Activated CD4-positive, alpha-beta T cell treated with anti-CD3 and anti-CD28 coated beads, Interleukin-2, amount 10 ng/mL, durations not matched to agents 24 days and 14 days (primary cell): ENCODE measurements at regions not wholly inside any gene's neighbourhood (a gene's known extent, or its start where the extent isn't known, plus 50 kb on each side); places are given as distances from the start of the nearest gene placed in this dataset.
"Not testable (repeated sequence)": the region's sequence is repeated elsewhere in the genome, so short reads cannot be mapped to it uniquely, and the experiment has no call there.

Experiments
- DNase-seq: peaks from one replicate; pipeline ENCODE4 v3.0.0; 2022
- H3K27ac Mint-ChIP-seq: one replicate; pipeline ENCODE4 v1.8.0; 2022; ENCODE audit warnings: mild to moderate bottlenecking, mixed read lengths
- H3K27me3 Mint-ChIP-seq: one replicate; pipeline ENCODE4 v1.8.0; 2022; ENCODE audit warnings: mixed read lengths
- H3K36me3 Mint-ChIP-seq: one replicate; pipeline ENCODE4 v1.8.0; 2022; ENCODE audit warnings: low read depth, mild to moderate bottlenecking, mixed read lengths
- H3K4me1 Mint-ChIP-seq: one replicate; pipeline ENCODE4 v1.8.0; 2021; ENCODE audit warnings: mixed read lengths
- H3K4me3 Mint-ChIP-seq: one replicate; pipeline ENCODE4 v1.8.0; 2022; ENCODE audit warnings: mild to moderate bottlenecking, moderate library complexity, mixed read lengths
- H3K9me3 Mint-ChIP-seq: one replicate; pipeline ENCODE4 v1.8.0; 2021; ENCODE audit warnings: mixed read lengths
- intact Hi-C: fragments of 100-400 bp; cut with micrococcal nuclease; formaldehyde crosslinking; loops from one replicate; pipeline ENCODE4 v1.15.1; 2023

DNA sequence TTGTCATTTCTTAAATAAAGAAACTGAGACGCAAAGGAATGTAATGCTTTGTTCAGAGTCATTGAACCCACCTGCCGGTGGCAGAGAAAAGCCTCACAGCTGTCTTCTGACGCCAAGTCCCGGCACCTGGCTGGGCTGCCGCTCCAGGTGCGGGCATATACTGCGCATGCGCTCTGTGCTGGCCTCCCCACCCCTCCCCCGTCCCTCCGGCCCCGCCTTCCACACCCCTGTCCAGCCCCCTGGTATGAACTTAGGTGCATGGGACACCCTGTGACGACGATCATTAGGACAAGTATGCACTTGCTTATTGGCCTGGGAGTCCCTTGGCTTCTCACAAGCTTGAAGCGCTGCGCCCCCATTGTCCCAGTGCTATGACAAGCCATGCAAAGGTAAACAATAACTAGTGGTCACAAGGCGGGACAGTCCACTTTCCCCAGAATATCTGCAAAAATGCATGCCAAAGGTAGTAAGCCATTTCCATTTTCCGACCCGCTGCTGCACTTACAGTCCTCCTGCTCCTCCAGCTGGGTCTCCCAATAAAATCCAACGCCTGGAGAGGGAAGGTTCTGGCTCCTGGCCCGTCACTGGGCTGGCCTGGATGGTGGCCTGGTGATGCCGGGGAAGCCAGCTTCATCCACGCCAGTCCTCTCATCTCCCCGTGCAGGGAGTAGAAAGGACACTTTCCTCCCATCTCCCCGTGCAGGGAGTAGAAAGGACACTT, 100.4 kb downstream of the PSMG1 start:
- no peak overlapping the region for H3K4me3 Mint-ChIP-seq
- H3K36me3 Mint-ChIP-seq = no peaks in the 10 kb centered on the region
- intact Hi-C loops = no loop called here
- no peaks in the 10 kb centered on the region for H3K9me3 Mint-ChIP-seq
- peaks cover 8% of the 10 kb centered on the region for H3K27me3 Mint-ChIP-seq
- DNase-seq = no peak
- no peaks in the 10 kb centered on the region for H3K4me1 Mint-ChIP-seq
- no peak overlapping the region for H3K27ac Mint-ChIP-seq

DNA sequence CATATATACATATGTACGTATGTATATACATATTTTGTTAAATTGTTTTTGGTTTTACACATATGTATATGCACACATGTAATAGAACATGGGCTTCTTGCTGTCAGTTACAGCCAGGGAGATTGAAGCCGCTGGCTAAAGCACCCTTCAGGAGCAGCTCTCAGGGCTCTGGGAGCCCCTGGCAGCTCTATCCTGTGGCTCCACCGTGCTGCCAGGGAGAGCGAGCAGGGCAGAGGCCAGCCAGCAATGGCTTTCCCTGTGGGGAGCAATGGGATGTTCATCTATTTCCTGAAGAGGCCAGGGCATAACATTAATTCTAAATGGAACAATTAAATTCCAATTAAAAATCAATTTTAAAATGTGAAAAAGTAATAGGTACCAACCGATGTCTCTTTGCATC, 102.9 kb downstream of the PSMG1 start:
- Mint-ChIP-seq H3K27me3 (peaks cover 11% of the 10 kb centered on the region), H3K36me3 (no peaks in the 10 kb centered on the region), H3K27ac (no peak overlapping the region), H3K4me3 (no peak overlapping the region), H3K9me3 (peaks cover 6% of the 10 kb centered on the region), H3K4me1 (no peaks in the 10 kb centered on the region)
- no peak for DNase-seq
- intact Hi-C loops = no loop called here

DNA sequence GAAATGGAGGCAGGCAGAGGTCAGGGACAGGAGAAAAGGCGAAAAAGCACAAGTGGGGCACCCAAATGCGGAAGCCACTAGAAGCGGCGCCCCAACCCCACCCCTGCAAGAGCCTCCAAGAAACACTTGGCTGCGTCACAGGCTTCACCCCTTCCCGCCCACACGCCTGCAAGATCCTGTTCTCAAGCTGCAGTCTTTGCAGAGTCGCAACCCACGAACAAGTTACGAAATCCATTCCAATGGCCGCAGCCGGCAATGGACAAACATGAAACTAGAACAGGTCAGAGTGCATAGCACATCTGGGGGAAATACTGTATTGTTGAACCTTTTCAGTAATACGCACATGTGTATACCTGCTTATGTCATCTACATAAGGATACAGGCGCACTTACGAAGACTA, 103.6 kb downstream of the PSMG1 start:
- DNase-seq = no peak
- peaks cover 6% of the 10 kb centered on the region for H3K9me3 Mint-ChIP-seq
- intact Hi-C loops = no loop called here
- H3K4me1 Mint-ChIP-seq = no peaks in the 10 kb centered on the region
- peaks cover 11% of the 10 kb centered on the region for H3K27me3 Mint-ChIP-seq
- no peak overlapping the region for H3K27ac Mint-ChIP-seq
- no peak overlapping the region for H3K4me3 Mint-ChIP-seq
- no peaks in the 10 kb centered on the region for H3K36me3 Mint-ChIP-seq

DNA sequence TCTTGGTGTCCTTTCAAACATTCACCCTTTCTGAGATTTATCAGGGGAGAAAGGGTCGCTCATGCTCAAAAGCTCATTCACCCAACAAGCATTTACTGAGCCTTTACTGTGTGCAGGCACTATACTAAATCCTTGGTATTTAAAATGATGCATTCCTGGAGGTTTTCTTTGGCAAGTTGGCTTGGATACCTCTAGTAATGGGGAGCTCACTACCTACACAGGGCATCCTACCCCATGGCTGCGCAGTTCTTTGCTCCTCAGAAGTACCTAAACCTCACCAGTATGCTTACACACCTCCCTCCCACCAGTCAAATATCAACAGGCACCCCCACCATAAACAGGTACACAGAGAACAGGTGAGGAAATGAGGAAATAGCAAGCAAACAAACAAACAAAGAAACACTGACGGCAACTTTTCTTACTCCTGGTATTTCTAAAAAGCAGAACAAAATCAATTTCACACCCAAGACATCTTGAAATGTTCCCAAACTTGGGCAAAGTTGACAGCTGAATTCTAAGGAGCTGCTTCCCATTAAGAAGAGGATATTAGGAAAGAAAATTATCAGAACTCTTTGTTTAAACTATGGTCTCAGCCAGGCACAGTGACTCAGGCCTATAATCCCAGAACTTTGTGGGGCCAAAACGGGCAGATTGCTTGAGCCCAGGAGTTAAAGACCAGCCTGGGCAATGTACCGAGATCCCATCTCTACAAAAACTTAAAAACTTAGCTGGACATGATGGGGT, 104.8 kb downstream of the PSMG1 start:
- no peak for DNase-seq
- Mint-ChIP-seq H3K36me3 (no peaks in the 10 kb centered on the region), H3K4me3 (no peak overlapping the region), H3K4me1 (no peaks in the 10 kb centered on the region), H3K27ac (no peak overlapping the region), H3K9me3 (peaks cover 12% of the 10 kb centered on the region), H3K27me3 (peaks cover 15% of the 10 kb centered on the region)
- intact Hi-C loops = no loop called here

DNA sequence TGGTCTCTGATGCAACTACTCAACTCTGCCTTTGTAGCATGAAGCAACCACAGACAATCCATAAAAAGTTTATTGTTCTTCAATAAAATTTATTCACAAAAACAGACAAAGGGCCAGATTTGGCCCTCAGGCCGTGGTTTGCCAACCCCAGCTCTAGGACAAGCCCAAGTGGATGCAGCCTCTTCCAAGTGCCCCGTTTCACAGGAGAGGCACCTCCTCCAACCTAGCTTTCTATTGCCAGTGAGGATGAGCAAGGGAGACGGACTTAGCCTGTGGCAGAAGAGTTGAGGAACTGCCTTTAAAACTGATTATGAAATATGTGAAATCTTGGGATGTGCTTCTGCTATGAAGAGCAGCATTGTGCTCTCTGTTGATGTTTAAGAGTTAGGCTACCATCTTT, 105.4 kb downstream of the PSMG1 start:
- Mint-ChIP-seq H3K27me3 (peaks cover 17% of the 10 kb centered on the region), H3K9me3 (peaks cover 12% of the 10 kb centered on the region), H3K4me1 (no peaks in the 10 kb centered on the region), H3K4me3 (no peak overlapping the region), H3K27ac (no peak overlapping the region), H3K36me3 (no peaks in the 10 kb centered on the region)
- intact Hi-C loops = no loop called here
- no peak for DNase-seq

DNA sequence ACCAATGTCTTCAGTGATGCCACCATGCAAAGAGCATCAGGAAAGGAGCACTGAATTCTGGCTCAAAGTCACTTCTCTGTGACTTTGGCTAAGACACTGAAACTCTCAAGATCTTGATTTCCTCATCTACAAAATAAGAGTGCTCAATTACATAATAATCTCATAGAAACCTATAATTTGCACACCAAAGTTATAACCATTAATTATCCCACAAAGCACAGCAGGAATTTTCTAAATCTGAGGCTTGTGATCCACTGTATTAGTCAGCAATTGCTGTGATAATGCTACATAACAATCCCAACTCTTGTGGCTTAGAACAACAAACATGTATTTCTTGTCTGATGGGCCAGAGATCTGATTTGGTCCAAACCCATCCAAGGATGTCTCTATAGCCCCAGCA, 108.7 kb downstream of the PSMG1 start:
- Mint-ChIP-seq H3K27ac (no peak overlapping the region), H3K4me1 (no peaks in the 10 kb centered on the region), H3K4me3 (no peak overlapping the region), H3K36me3 (no peaks in the 10 kb centered on the region), H3K27me3 (peaks cover 20% of the 10 kb centered on the region), H3K9me3 (peaks cover 12% of the 10 kb centered on the region)
- DNase-seq = no peak
- intact Hi-C loops = no loop called here

DNA sequence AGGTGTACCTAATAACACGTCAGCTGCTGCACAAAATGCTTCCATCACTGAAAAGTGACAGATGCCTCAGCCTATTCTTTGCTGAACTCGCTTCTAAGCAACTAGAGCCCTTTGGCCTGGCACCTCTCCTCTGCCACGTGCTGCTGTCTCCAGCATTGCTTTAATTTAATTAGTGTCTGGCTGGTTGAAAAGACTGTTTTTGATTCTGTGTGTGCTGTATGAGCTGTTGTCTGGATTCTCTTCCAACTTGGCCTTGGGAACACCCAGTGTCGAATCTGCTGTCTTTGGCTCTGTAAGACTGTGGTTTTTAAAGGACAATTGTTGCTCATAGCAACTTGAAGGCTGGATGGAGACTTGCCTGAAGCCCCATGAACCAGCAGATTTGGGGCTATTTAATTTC, 109.5 kb downstream of the PSMG1 start:
- no peaks in the 10 kb centered on the region for H3K4me1 Mint-ChIP-seq
- H3K27me3 Mint-ChIP-seq = peaks cover 20% of the 10 kb centered on the region
- H3K27ac Mint-ChIP-seq = no peak overlapping the region
- no peaks in the 10 kb centered on the region for H3K36me3 Mint-ChIP-seq
- no peak overlapping the region for H3K4me3 Mint-ChIP-seq
- DNase-seq = no peak
- H3K9me3 Mint-ChIP-seq = peaks cover 15% of the 10 kb centered on the region
- intact Hi-C loops = no loop called here

DNA sequence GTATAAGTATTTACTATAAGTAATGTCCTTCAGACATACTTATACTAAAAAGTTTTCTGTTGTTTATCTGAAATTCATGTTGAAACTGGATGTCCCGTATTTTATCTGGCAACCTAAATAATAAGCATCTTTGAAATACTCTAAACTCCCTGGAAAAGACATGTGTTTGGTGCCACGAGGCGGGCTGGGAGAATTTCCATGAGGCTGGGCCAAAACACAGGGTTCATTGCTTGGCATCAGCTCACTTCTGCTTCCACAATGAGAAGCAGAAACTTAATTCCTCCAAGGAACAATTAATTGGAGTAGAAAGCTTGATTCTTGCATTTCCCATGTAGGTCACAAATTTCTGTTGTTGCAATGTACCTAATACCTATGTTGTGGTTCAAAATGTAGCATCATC, 110.2 kb downstream of the PSMG1 start:
- H3K4me1 Mint-ChIP-seq = no peaks in the 10 kb centered on the region
- H3K27ac Mint-ChIP-seq = no peak overlapping the region
- H3K36me3 Mint-ChIP-seq = no peaks in the 10 kb centered on the region
- peaks cover 23% of the 10 kb centered on the region for H3K27me3 Mint-ChIP-seq
- H3K4me3 Mint-ChIP-seq = no peak overlapping the region
- intact Hi-C loops = no loop called here
- peaks cover 17% of the 10 kb centered on the region for H3K9me3 Mint-ChIP-seq
- DNase-seq = no peak

DNA sequence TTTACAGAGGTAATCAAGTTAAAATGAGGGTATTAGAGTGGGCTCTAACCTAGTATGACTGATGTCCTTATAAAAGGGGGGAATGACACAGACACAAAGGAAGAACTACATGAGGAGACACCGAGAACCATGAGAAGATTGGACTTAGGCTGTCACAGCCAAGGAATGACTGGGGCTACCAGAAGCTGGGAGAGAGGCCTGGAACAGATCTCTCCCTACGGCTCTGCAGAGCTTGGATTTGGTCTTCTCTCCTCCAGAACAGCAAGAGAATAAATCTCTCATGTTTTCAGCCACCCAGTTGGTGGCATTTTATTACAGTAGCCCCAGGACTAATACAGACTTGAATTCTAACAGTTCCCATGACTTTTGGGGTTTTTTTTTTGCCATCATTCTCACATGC, 110.8 kb downstream of the PSMG1 start:
- Mint-ChIP-seq H3K27ac (no peak overlapping the region), H3K4me1 (no peaks in the 10 kb centered on the region), H3K4me3 (no peak overlapping the region), H3K9me3 (peaks cover 17% of the 10 kb centered on the region), H3K27me3 (peaks cover 21% of the 10 kb centered on the region), H3K36me3 (no peaks in the 10 kb centered on the region)
- no peak for DNase-seq
- intact Hi-C loops = no loop called here

DNA sequence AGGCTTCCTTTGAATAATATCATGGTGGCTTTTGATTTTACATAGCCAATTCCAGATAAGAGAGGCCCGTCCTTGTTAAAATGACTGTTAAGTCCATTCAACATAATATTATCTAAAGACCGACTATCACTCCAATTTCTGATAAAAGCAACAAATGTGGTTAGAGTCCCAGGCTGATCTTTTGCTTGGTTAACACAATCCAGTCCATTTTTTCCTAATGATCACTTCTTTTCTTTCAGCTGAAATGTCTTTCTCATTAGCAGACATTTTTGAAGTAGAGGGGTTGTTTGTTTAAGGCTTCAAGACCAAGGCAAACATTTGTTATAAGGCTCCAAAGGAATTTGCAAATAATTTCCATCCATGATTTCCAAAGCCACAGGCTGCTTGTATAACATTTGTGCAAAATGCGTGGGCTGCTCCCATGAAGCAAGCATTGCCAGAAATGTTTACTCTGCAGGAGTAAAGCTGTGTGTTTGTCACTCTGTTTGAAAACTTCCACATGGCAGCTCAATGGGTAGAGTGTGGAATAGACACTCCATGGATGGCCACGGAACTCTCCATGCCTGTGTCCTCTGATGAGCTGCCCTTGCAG, 111.5 kb downstream of the PSMG1 start:
- Mint-ChIP-seq H3K4me1 (no peaks in the 10 kb centered on the region), H3K9me3 (peaks cover 17% of the 10 kb centered on the region), H3K27me3 (peaks cover 21% of the 10 kb centered on the region), H3K27ac (no peak overlapping the region), H3K36me3 (no peaks in the 10 kb centered on the region), H3K4me3 (no peak overlapping the region)
- no peak for DNase-seq
- intact Hi-C loops = no loop called here

DNA sequence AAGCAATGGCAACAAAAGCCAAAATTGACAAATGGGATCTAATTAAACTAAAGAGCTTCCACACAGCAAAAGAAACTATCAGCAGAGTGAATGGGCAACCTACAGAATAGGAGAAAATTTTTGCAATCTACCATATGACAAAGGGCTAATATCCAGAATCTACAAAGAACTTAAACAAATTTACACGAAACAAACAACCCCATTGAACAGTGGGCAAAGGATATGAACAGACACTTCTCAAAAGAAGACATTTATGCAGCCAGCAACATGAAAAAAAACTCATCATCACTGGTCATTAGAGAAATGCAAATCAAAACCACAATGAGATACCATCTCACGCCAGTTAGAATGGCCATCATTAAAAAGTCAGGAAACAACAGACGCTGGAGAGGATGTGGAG, 113.4 kb downstream of the PSMG1 start:
- H3K4me1 Mint-ChIP-seq, intact Hi-C loops, H3K27ac Mint-ChIP-seq, H3K36me3 Mint-ChIP-seq, DNase-seq, H3K4me3 Mint-ChIP-seq: not testable (repeated sequence)
- peaks cover 22% of the 10 kb centered on the region for H3K27me3 Mint-ChIP-seq
- H3K9me3 Mint-ChIP-seq = peaks cover 11% of the 10 kb centered on the region

DNA sequence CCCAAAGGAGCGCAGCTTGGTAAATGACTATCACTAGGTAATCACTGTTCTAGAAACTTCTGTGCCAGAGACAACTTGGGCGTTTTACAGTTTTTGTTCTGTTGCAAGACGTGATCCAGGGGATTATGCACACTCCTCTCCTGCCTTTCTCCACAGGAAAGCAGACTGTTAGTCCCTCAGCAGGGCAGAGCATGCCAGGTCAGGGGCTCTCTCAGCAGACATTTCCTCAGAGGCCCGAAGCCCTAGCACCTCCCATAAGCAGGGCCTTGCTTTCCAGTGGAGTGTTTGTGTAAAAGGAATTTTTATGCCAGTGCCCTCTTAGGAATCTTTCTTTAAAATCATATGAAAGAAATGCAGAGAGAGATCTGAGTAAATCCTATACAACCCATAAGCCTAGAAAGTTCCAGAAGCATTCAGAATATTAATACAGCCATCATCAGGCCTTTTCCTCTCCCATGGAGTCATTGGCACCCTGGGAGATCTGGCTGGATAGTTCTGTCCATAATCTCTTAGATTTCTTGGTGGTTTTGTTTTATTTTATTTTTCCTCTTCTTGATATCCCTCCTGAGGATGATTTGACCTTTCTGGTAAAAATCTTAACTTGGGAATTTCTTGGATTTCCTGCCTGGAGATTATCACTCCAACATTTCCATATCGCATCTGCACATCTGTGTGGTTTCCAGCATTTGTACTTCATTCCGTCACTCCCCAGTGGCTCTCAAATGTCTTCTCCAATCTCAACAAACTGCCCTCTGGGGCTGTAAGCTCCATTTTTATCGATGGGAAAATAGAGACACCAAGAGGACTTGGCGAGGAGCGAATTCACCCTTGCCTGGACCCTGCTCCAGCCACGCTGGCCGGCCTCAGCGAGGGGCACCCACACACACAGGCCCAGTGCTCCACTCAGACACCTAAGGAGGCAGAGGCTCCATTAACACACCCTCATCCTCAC, 116.1 kb downstream of the PSMG1 start:
- Mint-ChIP-seq H3K27me3 (peaks cover 13% of the 10 kb centered on the region), H3K4me1 (no peaks in the 10 kb centered on the region)
- intact Hi-C loops = no loop called here

DNA sequence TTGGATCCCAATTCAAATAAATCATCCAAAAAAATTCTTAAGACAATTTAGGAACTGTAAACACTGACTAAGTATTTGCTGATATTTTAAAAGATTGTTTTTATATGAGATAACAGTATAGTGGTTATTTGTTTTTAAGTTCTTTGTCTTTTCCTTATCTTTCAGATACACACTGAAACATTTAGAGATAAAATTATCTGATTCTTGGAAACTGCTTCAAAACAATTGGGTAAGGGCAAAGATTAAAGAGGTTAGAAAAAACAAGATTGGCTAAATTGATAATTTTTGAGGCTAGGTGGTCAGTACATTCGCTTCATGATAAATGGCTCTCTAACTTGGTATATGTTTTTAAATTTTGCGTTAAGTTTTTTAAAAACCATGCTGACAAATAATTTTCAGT, 117.3 kb downstream of the PSMG1 start:
- H3K27ac Mint-ChIP-seq = no peak overlapping the region
- DNase-seq = no peak
- intact Hi-C loops = no loop called here
- H3K27me3 Mint-ChIP-seq = peaks cover 12% of the 10 kb centered on the region
- H3K4me1 Mint-ChIP-seq = no peaks in the 10 kb centered on the region
- H3K9me3 Mint-ChIP-seq = peaks cover 6% of the 10 kb centered on the region
- H3K4me3 Mint-ChIP-seq = no peak overlapping the region
- no peaks in the 10 kb centered on the region for H3K36me3 Mint-ChIP-seq

More for the DNA sequence above, 116.1 kb downstream of the PSMG1 start:
- Mint-ChIP-seq H3K9me3 (peaks cover 6% of the 10 kb centered on the region), H3K36me3 (no peaks in the 10 kb centered on the region), H3K27ac (no peak overlapping the region), H3K4me3 (no peak overlapping the region)
- no peak for DNase-seq
